Fibroblast of lung (primary cell): ENCODE measurements at regions not wholly inside any gene's neighbourhood (a gene's known extent, or its start where the extent isn't known, plus 50 kb on each side); places are given as distances from the start of the nearest gene placed in this dataset.

Source experiments
- EZH2 ChIP-seq: IDR thresholded peaks from 2 replicates; pipeline ENCODE4 v1.5.1; 2012; ENCODE audit warnings: low read length, control low read depth, mild to moderate bottlenecking; ENCODE audit errors: missing control alignments
- TF ChIP-seq, protein P1 (sequence below), 2 donors: IDR thresholded peaks in 1 of 2; conservative IDR thresholded peaks in 1 of 2; 1 replicate in 1 of 2; 2 replicates in 1 of 2; pipeline ENCODE4 v1.5.1; 2011 to 2012; ENCODE audit warnings: low read length in 2 of 2, control low read depth in 1 of 2, inconsistent platforms in 1 of 2, low read depth in 1 of 2, mild to moderate bottlenecking in 1 of 2

DNA sequence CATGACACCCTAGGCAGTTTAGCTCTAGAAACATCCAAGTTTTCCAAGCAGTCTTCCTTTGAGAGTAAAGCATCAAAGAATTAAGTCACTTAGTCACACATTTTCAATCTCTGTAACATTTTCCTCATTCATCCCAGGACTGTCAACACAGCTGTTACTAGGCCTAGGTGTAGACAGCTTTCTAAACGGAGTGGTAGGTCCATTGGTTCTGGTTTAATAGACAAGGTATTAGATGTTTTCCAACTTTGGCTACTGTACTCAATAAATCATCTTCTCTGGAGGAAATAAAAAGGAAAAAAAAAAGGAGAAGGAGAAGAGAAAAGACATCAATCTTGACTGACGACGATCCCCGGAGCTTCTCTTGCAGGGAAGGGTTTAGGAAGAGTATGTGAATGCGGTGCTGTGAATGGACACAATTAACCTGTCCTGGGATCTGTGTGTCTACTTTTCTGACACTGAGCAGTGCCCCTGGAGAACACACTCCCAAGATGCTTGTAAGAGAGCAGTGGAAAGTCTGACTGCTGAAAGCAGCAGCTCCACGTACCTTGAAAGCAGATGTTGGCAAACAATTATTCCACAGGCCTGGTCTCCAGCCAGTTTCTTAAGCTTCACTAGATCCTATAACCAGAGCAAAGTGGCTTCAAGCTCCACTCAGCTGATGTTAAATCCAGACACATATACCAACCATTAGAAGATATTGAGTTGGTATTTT lies 59.1 kb downstream of the CXCL12 start:
- TF ChIP-seq, protein P1, sequence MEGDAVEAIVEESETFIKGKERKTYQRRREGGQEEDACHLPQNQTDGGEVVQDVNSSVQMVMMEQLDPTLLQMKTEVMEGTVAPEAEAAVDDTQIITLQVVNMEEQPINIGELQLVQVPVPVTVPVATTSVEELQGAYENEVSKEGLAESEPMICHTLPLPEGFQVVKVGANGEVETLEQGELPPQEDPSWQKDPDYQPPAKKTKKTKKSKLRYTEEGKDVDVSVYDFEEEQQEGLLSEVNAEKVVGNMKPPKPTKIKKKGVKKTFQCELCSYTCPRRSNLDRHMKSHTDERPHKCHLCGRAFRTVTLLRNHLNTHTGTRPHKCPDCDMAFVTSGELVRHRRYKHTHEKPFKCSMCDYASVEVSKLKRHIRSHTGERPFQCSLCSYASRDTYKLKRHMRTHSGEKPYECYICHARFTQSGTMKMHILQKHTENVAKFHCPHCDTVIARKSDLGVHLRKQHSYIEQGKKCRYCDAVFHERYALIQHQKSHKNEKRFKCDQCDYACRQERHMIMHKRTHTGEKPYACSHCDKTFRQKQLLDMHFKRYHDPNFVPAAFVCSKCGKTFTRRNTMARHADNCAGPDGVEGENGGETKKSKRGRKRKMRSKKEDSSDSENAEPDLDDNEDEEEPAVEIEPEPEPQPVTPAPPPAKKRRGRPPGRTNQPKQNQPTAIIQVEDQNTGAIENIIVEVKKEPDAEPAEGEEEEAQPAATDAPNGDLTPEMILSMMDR (conservative IDR thresholded peaks at IDR 0.05 in 1 of 2, IDR thresholded peaks at IDR 0.05 in 1 of 2; ENCODE audit: low read depth in 1 of 2, low read length in 2 of 2): no peak
- TF ChIP-seq EZH2: no peak
